Panc1 (cell line): ENCODE measurements at regions not wholly inside any gene's neighbourhood (a gene's known extent, or its start where the extent isn't known, plus 50 kb on each side); places are given as distances from the start of the nearest gene placed in this dataset.

ENCODE experiments used
- POLR2AphosphoS5 ChIP-seq: IDR thresholded peaks from 2 replicates; pipeline ENCODE4 v1.6.1; 2012; ENCODE audit warnings: mild to moderate bottlenecking, low read depth, low read length, moderate library complexity
- TCF7L2 ChIP-seq: IDR thresholded peaks from 2 replicates; pipeline ENCODE4 v1.6.1; 2011; ENCODE audit warnings: mild to moderate bottlenecking, low read depth, low read length, inconsistent platforms
- TF ChIP-seq, protein P1 (sequence below): fragments of 450-650 bp; IDR thresholded peaks from 2 replicates; pipeline ENCODE4 v1.5.1; 2017; ENCODE audit warnings: mild to moderate bottlenecking
- TF ChIP-seq, protein P2 (sequence below), 2 experiments: IDR thresholded peaks; 2 replicates each; pipeline ENCODE4 v1.6.1; 2011 to 2012; ENCODE audit warnings: low read depth in 2 of 2, control low read depth in 1 of 2, low read length in 1 of 2, mild to moderate bottlenecking in 1 of 2, moderate library complexity in 1 of 2; ENCODE audit not compliant: insufficient read depth in 1 of 2

DNA sequence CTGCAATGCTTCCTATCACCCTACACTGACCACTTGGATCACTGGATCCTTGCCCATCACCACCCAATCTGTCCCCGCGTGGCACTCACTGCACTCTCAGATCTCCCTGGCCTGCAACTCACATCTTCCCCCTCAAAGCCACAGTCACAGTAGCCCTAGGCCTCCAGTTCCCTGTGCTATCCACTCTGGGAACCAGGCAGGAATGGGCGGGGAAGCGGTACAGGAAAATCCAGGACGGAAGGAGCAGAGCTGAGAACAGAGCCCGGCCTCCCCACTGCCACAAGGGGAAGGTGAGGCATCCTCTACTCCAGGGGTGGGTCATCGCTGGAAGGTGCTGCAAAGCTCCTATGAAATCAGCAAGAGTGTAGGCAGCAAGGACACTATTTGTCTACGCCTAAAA lies 102.6 kb downstream of the ESM1 start:
- TF ChIP-seq, protein P1, sequence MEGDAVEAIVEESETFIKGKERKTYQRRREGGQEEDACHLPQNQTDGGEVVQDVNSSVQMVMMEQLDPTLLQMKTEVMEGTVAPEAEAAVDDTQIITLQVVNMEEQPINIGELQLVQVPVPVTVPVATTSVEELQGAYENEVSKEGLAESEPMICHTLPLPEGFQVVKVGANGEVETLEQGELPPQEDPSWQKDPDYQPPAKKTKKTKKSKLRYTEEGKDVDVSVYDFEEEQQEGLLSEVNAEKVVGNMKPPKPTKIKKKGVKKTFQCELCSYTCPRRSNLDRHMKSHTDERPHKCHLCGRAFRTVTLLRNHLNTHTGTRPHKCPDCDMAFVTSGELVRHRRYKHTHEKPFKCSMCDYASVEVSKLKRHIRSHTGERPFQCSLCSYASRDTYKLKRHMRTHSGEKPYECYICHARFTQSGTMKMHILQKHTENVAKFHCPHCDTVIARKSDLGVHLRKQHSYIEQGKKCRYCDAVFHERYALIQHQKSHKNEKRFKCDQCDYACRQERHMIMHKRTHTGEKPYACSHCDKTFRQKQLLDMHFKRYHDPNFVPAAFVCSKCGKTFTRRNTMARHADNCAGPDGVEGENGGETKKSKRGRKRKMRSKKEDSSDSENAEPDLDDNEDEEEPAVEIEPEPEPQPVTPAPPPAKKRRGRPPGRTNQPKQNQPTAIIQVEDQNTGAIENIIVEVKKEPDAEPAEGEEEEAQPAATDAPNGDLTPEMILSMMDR = no peak
- TF ChIP-seq TCF7L2 (no peak), POLR2AphosphoS5 (no peak)
- TF ChIP-seq, protein P2, sequence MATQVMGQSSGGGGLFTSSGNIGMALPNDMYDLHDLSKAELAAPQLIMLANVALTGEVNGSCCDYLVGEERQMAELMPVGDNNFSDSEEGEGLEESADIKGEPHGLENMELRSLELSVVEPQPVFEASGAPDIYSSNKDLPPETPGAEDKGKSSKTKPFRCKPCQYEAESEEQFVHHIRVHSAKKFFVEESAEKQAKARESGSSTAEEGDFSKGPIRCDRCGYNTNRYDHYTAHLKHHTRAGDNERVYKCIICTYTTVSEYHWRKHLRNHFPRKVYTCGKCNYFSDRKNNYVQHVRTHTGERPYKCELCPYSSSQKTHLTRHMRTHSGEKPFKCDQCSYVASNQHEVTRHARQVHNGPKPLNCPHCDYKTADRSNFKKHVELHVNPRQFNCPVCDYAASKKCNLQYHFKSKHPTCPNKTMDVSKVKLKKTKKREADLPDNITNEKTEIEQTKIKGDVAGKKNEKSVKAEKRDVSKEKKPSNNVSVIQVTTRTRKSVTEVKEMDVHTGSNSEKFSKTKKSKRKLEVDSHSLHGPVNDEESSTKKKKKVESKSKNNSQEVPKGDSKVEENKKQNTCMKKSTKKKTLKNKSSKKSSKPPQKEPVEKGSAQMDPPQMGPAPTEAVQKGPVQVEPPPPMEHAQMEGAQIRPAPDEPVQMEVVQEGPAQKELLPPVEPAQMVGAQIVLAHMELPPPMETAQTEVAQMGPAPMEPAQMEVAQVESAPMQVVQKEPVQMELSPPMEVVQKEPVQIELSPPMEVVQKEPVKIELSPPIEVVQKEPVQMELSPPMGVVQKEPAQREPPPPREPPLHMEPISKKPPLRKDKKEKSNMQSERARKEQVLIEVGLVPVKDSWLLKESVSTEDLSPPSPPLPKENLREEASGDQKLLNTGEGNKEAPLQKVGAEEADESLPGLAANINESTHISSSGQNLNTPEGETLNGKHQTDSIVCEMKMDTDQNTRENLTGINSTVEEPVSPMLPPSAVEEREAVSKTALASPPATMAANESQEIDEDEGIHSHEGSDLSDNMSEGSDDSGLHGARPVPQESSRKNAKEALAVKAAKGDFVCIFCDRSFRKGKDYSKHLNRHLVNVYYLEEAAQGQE (IDR thresholded peaks at IDR 0.05; ENCODE audit: insufficient read depth in 1 of 2, low read depth in 2 of 2, low read length in 1 of 2) = no peak
